ENCODE measurements at regions not wholly inside any gene's neighbourhood (a gene's known extent, or its start where the extent isn't known, plus 50 kb on each side); places are given as distances from the start of the nearest gene placed in this dataset.

DNA sequence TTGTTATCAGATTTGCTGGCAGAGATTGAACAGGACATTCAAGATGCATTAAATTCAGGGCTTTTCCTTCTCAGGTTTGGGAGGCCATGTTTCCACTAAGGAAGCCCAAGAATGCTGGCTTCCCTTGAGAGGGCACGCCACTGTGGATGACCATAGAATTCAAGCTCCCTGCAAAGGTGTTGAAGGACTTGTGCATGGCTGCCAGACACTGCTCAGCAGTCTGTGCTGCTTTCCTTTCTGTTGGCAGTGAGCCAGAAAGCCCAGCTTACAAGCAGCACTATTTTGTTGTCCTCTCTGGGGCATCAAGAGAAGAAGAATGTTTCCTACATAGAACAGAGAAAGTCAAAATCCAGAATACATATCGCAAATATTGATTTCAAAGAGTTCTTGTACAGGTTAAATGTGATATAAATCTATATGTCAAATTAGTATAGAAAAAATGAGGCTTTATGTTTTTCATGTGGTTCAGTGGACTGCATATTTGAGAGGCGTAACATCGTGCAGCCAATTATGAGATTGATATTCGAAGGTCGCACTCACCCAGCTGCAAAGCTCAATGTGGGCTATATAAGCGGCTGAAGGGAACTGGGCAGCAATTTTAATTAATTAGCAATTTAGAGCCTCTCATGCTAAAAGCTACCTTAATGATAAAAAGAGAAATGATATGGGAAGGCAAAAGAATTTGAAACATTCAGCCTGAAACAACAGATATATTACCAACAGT is 103.1 kb upstream of the ISL1 start:
- DNase-seq, result no peak

DNA sequence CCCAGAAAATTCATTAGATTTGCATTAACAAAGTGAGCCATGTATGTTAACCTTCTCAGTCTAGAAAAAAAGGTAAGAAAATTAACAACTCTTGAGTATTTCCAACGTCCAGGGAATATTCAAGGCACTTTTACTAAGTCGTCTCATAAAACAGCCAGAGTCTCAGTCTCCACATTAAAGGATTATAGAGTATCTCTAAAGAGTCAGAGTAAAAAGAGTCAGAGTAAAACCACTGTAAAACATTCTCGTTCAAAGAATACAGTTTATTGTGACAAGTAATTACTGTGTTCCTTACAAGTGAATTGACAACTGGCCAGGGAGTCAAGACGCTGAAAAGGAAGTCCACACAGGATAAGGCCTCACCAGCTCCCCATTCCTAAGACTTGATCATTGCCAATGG is 97.2 kb upstream of the ISL1 start:
- no peak for DNase-seq

- DNase-seq, result no peak
Measured at GRCh38 chr5:51302343-51302742, 80.9 kb upstream of the ISL1 start.

GRCh38 chr5:51326844-51327243 is 56.4 kb upstream of the ISL1 start:
- no peak for DNase-seq
